ENCODE measurements at regions not wholly inside any gene's neighbourhood (a gene's known extent, or its start where the extent isn't known, plus 50 kb on each side); places are given as distances from the start of the nearest gene placed in this dataset.

DNA sequence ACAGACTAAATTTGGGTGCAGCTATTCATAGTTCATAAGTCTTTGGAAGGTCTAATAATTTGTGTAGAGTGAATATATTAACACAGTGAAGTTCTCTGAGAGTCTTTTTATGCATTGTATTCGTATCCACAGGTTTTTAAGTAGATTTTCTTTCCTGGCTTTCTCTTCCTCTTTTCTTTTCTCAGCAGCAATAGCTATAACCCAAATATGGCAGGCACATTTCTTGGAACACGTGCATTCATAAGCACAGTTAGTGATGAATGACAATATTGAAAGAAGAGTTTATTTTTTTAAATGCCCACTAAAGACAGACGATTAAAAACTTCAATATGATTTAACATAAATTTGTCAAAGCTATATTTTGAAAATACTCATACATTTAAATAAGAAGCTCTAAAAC, 220.5 kb upstream of the MBL2 start (continued):
- TF ChIP-seq, protein P1, sequence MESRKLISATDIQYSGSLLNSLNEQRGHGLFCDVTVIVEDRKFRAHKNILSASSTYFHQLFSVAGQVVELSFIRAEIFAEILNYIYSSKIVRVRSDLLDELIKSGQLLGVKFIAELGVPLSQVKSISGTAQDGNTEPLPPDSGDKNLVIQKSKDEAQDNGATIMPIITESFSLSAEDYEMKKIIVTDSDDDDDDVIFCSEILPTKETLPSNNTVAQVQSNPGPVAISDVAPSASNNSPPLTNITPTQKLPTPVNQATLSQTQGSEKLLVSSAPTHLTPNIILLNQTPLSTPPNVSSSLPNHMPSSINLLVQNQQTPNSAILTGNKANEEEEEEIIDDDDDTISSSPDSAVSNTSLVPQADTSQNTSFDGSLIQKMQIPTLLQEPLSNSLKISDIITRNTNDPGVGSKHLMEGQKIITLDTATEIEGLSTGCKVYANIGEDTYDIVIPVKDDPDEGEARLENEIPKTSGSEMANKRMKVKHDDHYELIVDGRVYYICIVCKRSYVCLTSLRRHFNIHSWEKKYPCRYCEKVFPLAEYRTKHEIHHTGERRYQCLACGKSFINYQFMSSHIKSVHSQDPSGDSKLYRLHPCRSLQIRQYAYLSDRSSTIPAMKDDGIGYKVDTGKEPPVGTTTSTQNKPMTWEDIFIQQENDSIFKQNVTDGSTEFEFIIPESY (IDR thresholded peaks at IDR 0.05; ENCODE audit: extremely low read depth, insufficient replicate concordance, low read length) = no peak
- TF ChIP-seq ELF1 (IDR thresholded peaks at IDR 0.05; ENCODE audit: borderline replicate concordance, low read depth) = no peak
- TF ChIP-seq POLR2AphosphoS5 (IDR thresholded peaks at IDR 0.05; ENCODE audit: low read depth, low read length) = no peak

DNA sequence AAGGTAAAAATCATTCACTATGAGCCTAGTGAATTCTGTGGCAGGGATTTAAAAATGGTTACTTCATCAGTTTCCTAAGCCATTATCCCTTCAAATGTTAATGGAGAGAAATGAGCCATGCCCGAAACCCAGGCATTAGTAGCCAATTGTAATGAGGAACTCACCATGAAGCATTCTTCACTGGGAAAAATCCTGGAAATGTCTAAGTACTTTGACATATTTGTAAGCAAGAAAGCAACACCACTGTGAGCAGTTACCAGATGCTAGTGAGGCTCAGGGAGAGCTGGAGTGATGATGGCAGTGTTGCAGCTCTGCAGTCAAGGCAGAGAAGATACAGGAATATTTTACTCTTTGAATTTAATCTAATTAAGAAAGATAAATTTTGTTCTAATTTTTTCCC, 220.0 kb upstream of the MBL2 start:
- POLR2A ChIA-PET = no interaction called here
- H4K20me1 ChIP-seq (ENCODE audit: insufficient read depth) = no peaks in the 10 kb centered on the region
- ATAC-seq = no peak
- CTCF ChIA-PET = no interaction called here
- H2AFZ ChIP-seq (ENCODE audit: low read depth, low read length, poor library complexity, severe bottlenecking) = no peak overlapping the region
- peaks cover 4 to 11% of the 10 kb centered on the region in 2 experiments; a peak in 2 of 4 replicates for H3K9me3 ChIP-seq (ENCODE audit: control insufficient read depth in 1 of 2, insufficient read depth in 1 of 2, low read depth in 1 of 2, low read length in 2 of 2)
- H3K9me2 ChIP-seq (ENCODE audit: insufficient read depth) = no peaks in the 10 kb centered on the region
- RAD21 ChIA-PET (ENCODE audit: low non-redundant PET in 1 of 2, low total read pairs in 2 of 2, uncharacterized antibody in 2 of 2, unreplicated experiment in 2 of 2) = no interaction called here
- intact Hi-C loops (cut with micrococcal nuclease) = no loop called here
- no peak overlapping the region for H3K9ac ChIP-seq (ENCODE audit: low read length)
- H3K27ac ChIP-seq (ENCODE audit: low read depth, low read length) = no peak overlapping the region
- no peaks in the 10 kb centered on the region for H3K79me2 ChIP-seq (ENCODE audit: insufficient read depth, low read length)
- H3K4me1 ChIP-seq (ENCODE audit: control insufficient read depth in 1 of 2, insufficient read depth in 2 of 2, low read length in 2 of 2) = no peaks in the 10 kb centered on the region
- no peak for DNase-seq (ENCODE audit: low read depth, low spot score)
- H3K4me3 ChIP-seq (replicated peaks in 1 of 2; ENCODE audit: low read depth in 1 of 2, low read length in 2 of 2) = no peak overlapping the region
- no peaks in the 10 kb centered on the region for H3K27me3 ChIP-seq (ENCODE audit: insufficient read depth, low read length)
- no peaks in the 10 kb centered on the region for H3K36me3 ChIP-seq (ENCODE audit: control insufficient read depth in 1 of 2, insufficient read depth in 2 of 2, low read length in 2 of 2)
- BruUV-seq (replicated peaks) = no TSS peak
- TF ChIP-seq, protein P2, sequence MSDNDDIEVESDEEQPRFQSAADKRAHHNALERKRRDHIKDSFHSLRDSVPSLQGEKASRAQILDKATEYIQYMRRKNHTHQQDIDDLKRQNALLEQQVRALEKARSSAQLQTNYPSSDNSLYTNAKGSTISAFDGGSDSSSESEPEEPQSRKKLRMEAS (IDR thresholded peaks at IDR 0.05) = no peak
- TF ChIP-seq EGR1 (IDR thresholded peaks at IDR 0.05; ENCODE audit: low read depth) (no peak), ZNF274 (IDR thresholded peaks at IDR 0.05; ENCODE audit: low read depth, low read length) (no peak), CBX3 (IDR thresholded peaks at IDR 0.05; ENCODE audit: low read depth) (no peak), POLR2AphosphoS5 (IDR thresholded peaks at IDR 0.05; ENCODE audit: low read depth, low read length) (no peak)
- TF ChIP-seq, protein P1 (IDR thresholded peaks at IDR 0.05; ENCODE audit: extremely low read depth, insufficient replicate concordance, low read length) = no peak
- TF ChIP-seq, protein P3, sequence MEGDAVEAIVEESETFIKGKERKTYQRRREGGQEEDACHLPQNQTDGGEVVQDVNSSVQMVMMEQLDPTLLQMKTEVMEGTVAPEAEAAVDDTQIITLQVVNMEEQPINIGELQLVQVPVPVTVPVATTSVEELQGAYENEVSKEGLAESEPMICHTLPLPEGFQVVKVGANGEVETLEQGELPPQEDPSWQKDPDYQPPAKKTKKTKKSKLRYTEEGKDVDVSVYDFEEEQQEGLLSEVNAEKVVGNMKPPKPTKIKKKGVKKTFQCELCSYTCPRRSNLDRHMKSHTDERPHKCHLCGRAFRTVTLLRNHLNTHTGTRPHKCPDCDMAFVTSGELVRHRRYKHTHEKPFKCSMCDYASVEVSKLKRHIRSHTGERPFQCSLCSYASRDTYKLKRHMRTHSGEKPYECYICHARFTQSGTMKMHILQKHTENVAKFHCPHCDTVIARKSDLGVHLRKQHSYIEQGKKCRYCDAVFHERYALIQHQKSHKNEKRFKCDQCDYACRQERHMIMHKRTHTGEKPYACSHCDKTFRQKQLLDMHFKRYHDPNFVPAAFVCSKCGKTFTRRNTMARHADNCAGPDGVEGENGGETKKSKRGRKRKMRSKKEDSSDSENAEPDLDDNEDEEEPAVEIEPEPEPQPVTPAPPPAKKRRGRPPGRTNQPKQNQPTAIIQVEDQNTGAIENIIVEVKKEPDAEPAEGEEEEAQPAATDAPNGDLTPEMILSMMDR (IDR thresholded peaks at IDR 0.05 in 2 of 3, conservative IDR thresholded peaks at IDR 0.05 in 1 of 3; ENCODE audit: borderline replicate concordance in 1 of 3, insufficient read depth in 1 of 3, low read depth in 2 of 3, low read length in 2 of 3) = no peak
- H3K4me2 ChIP-seq (ENCODE audit: low read length) = no peak overlapping the region
